ENCODE measurements at regions not wholly inside any gene's neighbourhood (a gene's known extent, or its start where the extent isn't known, plus 50 kb on each side); places are given as distances from the start of the nearest gene placed in this dataset.

GRCh38 chr16:82384017-82384416 is 214.0 kb upstream of the MPHOSPH6 start:
- TF ChIP-seq CTCF (IDR thresholded peaks at IDR 0.05) (no peak), EP300 (IDR thresholded peaks at IDR 0.05) (no peak), POLR2A (IDR thresholded peaks at IDR 0.05) (no peak)

Measured in sigmoid colon (tissue), 4 donors.